ENCODE measurements at regions not wholly inside any gene's neighbourhood (a gene's known extent, or its start where the extent isn't known, plus 50 kb on each side); places are given as distances from the start of the nearest gene placed in this dataset.

DNA sequence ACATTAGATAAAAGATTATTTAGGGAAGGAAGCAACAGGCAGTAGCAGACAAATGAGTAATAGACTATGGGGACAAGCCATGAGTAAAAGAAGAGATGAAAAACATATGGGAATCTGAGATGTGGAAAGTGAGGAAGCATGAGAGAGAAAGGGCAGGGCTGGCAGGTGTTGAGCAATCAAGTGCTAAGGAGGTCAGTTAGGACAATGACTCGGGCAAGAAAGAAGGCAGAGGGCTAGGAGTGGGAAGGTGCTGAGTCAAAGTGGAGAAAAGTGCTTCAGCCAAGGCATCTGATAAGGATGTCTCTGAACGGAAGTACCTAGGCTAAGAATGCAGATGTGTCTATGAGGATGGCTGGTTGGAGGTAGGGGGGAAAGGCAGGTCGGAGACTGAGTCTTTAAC, 291.9 kb upstream of the HTR2A start:
- Histone ChIP-seq H3K27ac (replicated peaks) (no peak overlapping the region), H3K27me3 (ENCODE audit: low read depth) (no peaks in the 10 kb centered on the region), H3K4me3 (no peak overlapping the region), H3K4me1 (no peaks in the 10 kb centered on the region), H3K36me3 (no peaks in the 10 kb centered on the region), H3K9me3 (replicated peaks) (no peaks in the 10 kb centered on the region)
- no peak for DNase-seq
- intact Hi-C loops (cut with micrococcal nuclease) = no loop called here
- no peak for TF ChIP-seq CTCF (IDR thresholded peaks at IDR 0.05; ENCODE audit: borderline replicate concordance)

DNA sequence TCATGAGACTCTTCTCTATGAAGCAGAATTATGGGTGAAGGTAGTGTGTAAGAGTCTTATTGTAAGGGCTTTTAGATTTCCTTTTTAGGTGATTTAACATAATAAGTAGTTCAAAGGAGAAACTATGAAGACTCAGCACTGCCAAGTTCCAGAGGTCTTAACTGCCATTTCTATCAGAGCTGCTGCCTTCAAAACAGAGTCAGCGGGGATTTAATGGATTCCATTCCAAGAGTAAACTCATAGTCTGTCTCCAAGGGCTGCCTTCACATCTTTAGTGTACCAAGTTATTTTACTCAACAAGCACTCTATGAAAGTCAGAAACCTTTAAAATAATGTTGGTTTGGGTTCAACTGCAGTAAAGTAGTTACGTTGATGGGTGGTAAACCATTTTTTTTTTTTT, 289.6 kb upstream of the HTR2A start:
- no peak overlapping the region for H3K4me3 ChIP-seq
- intact Hi-C loops (cut with micrococcal nuclease) = no loop called here
- no peak for DNase-seq
- H3K27me3 ChIP-seq (ENCODE audit: low read depth) = no peaks in the 10 kb centered on the region
- H3K36me3 ChIP-seq = no peaks in the 10 kb centered on the region
- TF ChIP-seq CTCF (IDR thresholded peaks at IDR 0.05; ENCODE audit: borderline replicate concordance) = no peak
- H3K9me3 ChIP-seq (replicated peaks) = no peaks in the 10 kb centered on the region
- no peaks in the 10 kb centered on the region for H3K4me1 ChIP-seq
- H3K27ac ChIP-seq (replicated peaks) = no peak overlapping the region

DNA sequence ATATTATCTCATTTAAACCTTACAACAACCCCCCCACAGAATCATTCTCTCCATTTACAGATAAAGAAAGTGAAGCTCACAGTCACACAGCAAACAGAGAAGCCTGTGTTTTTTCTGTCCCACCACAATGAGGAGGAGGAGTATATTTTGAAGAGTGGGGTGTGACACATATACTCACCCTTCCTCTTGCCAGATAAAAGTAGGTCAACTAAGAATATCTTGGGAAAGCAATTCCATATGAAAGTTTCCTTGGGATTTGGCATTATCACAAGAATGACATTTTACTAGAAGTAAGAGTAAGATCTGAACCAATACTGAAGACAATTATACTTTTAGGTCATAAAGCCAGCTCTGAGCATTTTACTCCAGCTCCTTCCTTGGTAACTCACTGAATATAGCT, 287.5 kb upstream of the HTR2A start:
- Histone ChIP-seq H3K27me3 (ENCODE audit: low read depth) (no peaks in the 10 kb centered on the region), H3K36me3 (no peaks in the 10 kb centered on the region), H3K4me3 (no peak overlapping the region), H3K27ac (replicated peaks) (no peak overlapping the region), H3K9me3 (replicated peaks) (no peaks in the 10 kb centered on the region), H3K4me1 (no peaks in the 10 kb centered on the region)
- DNase-seq = no peak
- intact Hi-C loops (cut with micrococcal nuclease) = no loop called here
- no peak for TF ChIP-seq CTCF (IDR thresholded peaks at IDR 0.05; ENCODE audit: borderline replicate concordance)

- Histone ChIP-seq H3K27me3 (ENCODE audit: low read depth) (no peaks in the 10 kb centered on the region), H3K36me3 (no peaks in the 10 kb centered on the region), H3K4me1 (no peaks in the 10 kb centered on the region), H3K27ac (replicated peaks) (no peak overlapping the region), H3K4me3 (no peak overlapping the region), H3K9me3 (replicated peaks) (no peaks in the 10 kb centered on the region)
- DNase-seq = no peak
- no peak for TF ChIP-seq CTCF (IDR thresholded peaks at IDR 0.05; ENCODE audit: borderline replicate concordance)
- intact Hi-C loops (cut with micrococcal nuclease) = no loop called here
Measured at GRCh38 chr13:47179321-47179720, 282.5 kb upstream of the HTR2A start.

- no peak for TF ChIP-seq CTCF (IDR thresholded peaks at IDR 0.05; ENCODE audit: borderline replicate concordance)
- H3K27ac ChIP-seq (replicated peaks) = no peak overlapping the region
- H3K9me3 ChIP-seq (replicated peaks) = no peaks in the 10 kb centered on the region
- no peaks in the 10 kb centered on the region for H3K27me3 ChIP-seq (ENCODE audit: low read depth)
- no peak for DNase-seq
- no peaks in the 10 kb centered on the region for H3K4me1 ChIP-seq
- intact Hi-C loops (cut with micrococcal nuclease) = no loop called here
- H3K4me3 ChIP-seq = no peak overlapping the region
- no peaks in the 10 kb centered on the region for H3K36me3 ChIP-seq
Measured at GRCh38 chr13:47178090-47178950, 281.5 kb upstream of the HTR2A start.

Measured in left ventricle myocardium inferior (tissue), 1 donor.